ENCODE measurements at regions not wholly inside any gene's neighbourhood (a gene's known extent, or its start where the extent isn't known, plus 50 kb on each side); places are given as distances from the start of the nearest gene placed in this dataset.

GRCh38 chr2:226680719-226681118, 118.9 kb downstream of the IRS1 start:
- DNase-seq: no peak

- DNase-seq: no peak
These were observed 120.1 kb downstream of the IRS1 start for GRCh38 chr2:226679389-226680065.

- no peak for DNase-seq
These were observed 121.2 kb downstream of the IRS1 start for GRCh38 chr2:226678422-226678821.

DNA sequence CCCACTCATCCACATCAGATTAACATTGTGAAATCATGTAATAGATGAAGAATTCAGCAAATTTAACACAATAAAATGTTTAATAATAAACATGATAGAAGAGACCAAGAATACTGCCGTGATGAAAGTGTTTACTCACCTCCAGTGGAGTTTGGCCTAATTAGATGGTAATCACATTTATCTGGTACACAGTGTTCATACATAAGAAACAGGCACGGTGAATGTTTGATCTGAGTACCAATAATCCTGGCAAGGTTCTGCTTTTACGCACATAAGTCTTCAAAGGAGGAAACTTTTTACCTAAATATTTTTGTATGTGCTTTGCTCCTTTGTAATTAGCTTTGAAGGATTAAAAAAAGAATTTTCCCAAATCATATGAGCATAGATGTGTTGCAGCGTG, 122.5 kb downstream of the IRS1 start:
- no peak for DNase-seq

GRCh38 chr2:226676618-226677017, 123.0 kb downstream of the IRS1 start:
- no peak for DNase-seq

GRCh38 chr2:226674123-226674522, 125.5 kb downstream of the IRS1 start:
- DNase-seq: no peak

- DNase-seq: no peak
These were observed 126.3 kb downstream of the IRS1 start for GRCh38 chr2:226673314-226673723.

- DNase-seq: no peak
These were observed 128.4 kb downstream of the IRS1 start for GRCh38 chr2:226671141-226671676.

DNA sequence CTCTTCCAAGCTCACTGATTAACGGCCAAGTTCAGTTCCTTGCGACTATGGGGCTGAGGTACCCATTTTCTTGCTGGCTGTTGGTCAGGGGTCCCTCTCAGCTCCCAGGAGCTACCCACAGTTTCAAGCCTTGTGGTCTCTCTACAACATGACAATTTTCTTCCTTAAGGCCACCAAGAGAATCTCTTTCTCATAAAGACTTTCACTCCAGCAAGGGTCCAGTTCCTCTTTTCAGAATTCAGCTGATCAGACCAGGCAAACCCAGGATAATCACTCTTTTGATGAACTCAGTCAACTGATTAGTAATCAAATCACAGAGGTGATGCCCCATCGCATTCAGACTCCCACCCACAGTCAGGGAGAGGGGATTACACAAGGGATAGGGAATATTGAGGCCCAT, 129.7 kb downstream of the IRS1 start:
- DNase-seq: no peak

- DNase-seq: no peak
These were observed 130.4 kb downstream of the IRS1 start for GRCh38 chr2:226669249-226669648.

DNA sequence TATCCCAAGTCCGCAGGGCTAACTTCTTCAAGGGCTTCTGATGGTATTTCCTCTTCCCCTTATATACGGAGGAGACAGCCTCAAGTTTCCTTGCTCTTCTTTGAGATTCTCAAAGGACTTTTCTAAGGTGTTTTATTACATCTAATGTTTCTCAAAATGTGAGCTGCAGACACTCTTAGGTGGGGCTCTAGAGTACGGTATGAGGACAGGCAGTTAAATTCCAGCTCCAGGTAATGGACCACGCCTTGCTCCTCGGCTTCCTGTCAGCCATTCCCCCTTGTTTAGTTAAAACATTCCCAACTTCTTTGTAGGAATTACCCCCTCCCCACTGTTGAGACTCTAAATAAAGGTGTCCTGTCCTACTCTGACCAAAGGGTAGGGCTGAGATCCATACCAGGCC, 131.9 kb downstream of the IRS1 start:
- DNase-seq: no peak

DNA sequence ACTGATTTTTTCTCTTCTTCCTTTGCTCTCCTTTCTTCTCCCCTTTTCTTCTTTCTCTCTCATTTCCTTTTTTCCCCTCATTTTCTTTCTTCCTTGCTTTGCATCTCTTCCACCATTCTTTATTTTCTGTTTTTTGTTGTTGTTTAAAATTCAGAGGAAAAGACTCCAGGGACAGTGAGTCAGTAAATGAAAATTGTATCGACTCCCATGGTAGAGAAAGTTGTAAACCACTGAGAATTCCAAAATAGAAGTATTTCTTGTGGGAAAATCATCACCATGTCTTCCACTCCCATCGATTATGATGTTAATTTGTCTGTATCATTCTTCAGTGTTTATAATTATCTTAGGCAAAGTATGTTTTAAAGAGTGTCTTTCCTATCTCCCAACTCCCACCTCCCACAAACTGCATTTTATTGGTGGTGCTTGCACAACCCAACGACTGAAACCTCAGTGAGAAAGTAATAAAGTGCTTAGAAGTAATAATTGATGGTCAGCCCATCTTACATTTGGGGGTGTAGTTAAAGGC, 134.3 kb downstream of the IRS1 start:
- DNase-seq: no peak

- no peak for DNase-seq
These were observed 135.0 kb downstream of the IRS1 start for GRCh38 chr2:226664661-226665060.

DNA sequence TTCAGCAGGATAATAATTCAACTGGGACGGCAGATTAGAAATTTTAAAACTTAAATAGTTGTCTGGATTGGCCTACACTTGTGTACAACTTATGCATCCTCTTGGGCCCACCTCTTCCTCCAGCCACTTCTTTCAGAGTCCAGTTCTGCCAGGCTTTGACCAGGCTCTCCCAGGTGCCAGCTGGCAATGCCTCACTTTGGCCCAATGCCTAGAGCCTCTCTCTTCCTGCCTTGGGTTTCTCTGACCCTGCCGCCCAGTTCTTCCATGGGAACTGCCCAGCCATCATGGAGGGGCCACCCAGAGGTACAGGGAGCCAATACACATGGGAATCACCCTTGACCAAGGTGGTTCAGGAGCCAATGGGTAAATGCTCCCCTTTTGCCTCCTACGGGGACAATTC, 135.5 kb downstream of the IRS1 start:
- no peak for DNase-seq

DNA sequence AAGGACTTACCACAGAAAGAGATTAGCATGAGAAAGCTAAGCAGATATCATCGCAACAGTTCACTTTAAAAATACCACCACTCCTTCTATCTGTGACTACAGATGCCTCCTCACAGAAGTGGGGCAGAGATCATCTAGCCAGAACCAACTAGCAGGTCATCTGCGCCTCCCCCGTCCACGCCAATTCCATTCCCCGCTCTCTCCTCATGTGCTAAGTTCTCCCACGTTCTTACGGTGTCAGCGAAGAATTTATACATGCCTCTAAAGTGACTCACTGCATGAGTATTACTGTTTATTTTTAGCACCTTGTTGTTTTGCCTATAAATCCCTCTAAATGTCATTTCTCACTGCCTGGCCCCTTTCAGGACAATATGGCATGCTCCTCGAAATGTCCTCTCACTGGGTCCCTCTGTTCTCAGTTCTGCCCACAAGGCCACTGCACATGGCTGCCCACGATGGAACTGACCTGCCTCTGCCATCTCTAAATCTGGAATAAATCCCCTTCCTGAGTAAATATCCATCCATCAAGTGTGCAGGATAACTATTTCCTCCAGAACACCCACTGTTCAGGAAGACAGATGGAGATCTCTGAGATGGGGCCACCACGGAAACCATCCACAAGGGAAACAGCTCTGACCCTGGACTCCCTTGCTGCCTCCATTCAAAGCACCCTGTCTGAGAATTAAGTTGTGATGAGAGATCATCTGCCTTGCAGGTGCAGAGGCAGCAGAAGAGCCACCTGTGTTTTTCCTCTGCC, 137.7 kb downstream of the IRS1 start:
- DNase-seq: no peak

DNA sequence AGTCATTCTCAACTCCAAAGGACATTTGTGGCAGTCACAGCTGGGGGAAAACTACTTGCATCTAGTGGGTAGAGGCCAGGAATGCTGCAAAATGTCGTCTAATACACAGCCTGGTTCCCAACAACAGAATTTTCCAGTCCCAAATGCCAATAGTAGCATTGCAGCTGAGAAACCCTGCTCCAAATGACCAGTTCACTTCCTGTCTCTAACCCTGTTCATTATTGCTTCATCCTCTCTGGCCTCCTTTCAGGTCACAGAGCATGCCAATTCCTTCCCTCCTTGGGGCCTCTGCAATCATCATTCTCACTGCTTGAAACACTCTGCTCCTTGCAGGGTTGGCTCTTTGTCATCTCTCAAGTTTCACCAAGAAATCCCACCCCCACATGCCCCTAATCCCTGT, 139.1 kb downstream of the IRS1 start:
- no peak for DNase-seq

- DNase-seq: no peak
These were observed 139.5 kb downstream of the IRS1 start for GRCh38 chr2:226660124-226660523.

- DNase-seq: no peak
These were observed 140.2 kb downstream of the IRS1 start for GRCh38 chr2:226659410-226659809.

DNA sequence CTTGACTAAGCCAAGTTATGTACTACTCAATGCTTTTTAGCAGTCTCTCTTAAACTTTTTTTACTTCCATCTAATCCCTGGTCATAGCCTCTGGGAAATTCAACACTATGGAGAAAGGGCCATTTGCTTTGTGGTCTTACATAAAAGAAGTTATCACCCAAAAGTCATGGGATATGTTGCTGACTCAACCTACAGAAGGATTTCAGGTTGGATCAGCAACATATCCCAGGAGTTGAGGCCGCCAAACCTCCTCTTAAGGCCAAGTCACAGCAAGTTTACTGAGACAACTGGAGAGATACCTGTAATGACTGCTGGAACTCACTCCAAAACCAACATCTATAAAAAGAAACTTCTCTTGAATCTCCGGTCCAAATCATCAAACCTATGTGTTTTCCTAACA, 141.1 kb downstream of the IRS1 start:
- no peak for DNase-seq

DNA sequence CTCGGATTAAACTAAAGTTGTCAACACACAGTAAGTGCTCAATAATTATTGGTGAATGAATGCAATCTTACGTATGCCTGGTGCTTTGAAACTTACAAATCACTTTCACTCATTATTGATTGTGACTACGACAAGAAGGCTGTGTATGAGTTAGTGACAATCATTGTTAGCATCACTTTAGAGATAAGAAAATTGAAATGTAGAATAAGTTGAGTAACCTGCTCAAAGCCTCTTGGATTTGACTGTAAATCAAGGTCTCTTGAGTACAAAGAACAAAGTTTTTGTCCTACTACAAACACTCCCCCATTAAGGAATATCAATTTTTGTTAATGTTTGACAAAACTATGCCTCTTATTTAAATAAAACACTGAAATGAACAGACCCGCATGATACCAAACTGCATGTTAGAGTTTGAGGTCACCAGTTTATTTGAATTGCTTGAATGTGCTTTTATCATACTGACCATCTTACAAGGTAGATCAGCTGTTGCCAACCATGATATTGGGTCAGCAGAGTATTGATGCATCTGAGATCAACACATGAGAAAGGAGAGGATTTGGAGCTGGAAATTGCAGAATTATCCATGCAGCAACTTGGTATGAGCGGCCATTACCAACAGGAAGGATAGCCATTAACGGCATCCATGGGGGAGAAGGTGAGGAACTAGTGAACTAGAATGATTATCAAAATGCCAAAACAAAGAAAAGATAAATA, 142.1 kb downstream of the IRS1 start:
- no peak for DNase-seq

DNA sequence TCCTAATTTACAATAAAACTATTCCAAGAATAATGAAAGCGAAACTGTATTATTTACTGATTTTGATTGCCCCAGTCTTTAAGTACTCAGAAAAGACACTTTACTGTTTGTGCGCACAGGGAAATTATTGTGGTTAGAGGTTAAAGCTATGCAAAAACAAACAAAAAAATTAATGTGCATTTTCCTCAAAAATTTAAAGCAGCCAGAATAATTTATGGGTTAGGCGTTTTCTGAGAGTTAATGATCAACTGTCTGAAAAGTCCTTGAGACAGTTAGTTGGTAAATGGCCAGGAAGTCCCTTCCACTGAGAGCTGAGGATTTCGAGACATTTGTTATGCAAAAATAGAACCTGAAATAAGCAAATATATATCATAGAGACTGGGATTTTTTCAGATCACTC, 143.3 kb downstream of the IRS1 start:
- no peak for DNase-seq

- no peak for DNase-seq
These were observed 143.7 kb downstream of the IRS1 start for GRCh38 chr2:226655871-226656270.

DNA sequence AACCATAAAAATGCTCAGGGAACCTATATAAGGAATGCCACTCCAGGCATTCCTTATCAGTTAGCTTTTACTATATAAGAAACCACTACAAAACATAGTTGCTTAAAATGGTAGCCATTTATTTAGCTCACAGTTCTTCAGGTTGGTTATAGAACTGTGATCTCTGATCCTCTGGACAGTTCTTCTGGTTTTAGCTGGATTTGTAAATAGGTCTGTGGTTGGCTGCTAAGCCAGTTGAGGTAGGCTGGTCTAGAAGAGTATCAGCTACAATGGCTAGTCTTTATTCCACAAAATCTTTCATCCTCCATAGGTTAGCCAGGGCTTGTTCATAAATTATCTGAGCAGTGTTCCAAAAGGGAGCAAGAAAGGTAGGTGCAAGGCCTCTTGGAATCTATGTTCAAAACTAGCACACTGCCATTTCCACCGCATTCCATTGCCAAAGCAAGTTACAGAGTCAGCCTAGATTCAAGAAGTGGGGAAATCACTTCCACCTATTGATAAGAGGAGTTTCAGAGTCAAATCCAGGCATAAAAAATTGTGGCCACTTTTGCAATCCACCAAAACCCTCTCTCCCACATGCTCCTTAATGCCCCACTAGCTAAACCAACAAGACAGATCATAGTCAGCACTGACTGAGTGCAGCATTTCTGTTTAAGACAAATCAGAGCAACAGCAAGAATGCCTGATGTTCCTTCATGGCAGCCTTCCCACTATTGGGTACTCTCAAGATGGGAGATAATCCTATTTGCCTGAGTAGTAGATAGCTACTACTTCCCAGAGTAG, 146.4 kb downstream of the IRS1 start:
- no peak for DNase-seq
